GM12874 (cell line): ENCODE measurements at regions not wholly inside any gene's neighbourhood (a gene's known extent, or its start where the extent isn't known, plus 50 kb on each side); places are given as distances from the start of the nearest gene placed in this dataset.

Experiments used
- CTCF ChIP-seq: IDR thresholded peaks from 2 replicates; pipeline ENCODE4 v1.5.1; 2011; ENCODE audit warnings: low read depth, mild to moderate bottlenecking, control low read depth, low read length, moderate library complexity; ENCODE audit not compliant: insufficient read depth

GRCh38 chr6:72457738-72458137 lies 164.1 kb upstream of the KCNQ5 start:
- no peak for TF ChIP-seq CTCF

- no peak for TF ChIP-seq CTCF
Observed at GRCh38 chr6:72458521-72458920, 163.3 kb upstream of the KCNQ5 start.

DNA sequence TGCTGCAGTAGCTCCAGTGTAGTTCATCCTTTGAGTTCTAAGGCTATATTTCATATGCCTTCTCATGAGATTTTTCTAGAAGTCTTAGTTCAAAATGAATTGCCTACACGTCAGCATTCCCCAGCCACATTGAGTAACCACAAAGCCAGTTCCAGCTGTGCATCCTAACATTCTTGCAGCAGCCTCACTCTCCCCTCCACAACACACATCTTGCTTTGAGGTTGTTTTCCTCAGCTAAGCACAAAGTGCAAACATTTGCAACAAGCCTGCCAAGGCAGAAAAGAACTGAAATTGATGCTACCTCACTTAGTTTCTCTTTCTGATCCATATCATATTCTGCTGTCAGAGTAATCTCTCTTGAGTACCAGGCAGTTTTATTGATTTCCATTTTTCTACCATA lies 160.7 kb upstream of the KCNQ5 start:
- TF ChIP-seq CTCF = no peak

GRCh38 chr6:72464246-72464645 lies 157.6 kb upstream of the KCNQ5 start:
- TF ChIP-seq CTCF = no peak

DNA sequence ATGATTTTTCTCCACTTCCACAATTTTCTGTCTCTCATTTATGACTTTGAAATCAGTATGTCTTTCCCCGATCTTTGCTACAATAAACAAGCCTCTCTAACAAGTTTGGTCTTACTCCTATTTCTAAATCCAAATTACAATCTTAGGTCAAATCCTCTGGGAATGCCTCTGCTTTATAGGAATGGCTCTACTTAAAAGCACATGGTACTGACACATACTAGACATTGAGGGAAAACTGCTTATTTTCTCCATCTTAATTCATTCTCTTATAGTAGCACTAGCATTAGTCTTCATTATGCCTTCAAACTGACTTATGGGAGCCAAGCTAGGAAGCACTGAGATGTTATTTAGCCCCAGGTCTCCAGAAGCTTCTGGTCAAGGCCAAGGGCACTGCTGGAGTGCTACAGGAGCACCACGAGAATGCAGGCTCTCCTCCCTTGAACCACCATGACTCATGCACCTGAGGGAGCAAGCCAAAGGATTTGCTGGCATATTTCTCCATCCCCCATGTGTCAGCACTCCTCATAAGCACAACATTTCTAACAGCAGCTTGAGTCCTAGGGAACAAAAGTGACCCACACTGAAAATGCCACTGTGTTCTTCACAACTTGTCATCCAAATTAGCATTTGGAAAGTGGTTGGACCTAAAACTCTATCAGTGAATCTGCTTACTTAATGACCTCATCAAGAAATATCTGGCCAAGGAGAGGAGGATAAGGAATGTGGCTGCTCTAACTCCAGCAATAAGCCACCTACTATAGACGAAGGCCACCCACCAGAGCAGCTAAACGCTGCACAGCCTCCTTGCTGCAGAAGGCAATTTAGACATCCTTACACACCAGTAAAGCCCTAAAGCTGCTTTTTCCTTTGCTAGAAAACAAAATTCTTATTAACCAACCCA lies 156.8 kb upstream of the KCNQ5 start:
- TF ChIP-seq CTCF = no peak

DNA sequence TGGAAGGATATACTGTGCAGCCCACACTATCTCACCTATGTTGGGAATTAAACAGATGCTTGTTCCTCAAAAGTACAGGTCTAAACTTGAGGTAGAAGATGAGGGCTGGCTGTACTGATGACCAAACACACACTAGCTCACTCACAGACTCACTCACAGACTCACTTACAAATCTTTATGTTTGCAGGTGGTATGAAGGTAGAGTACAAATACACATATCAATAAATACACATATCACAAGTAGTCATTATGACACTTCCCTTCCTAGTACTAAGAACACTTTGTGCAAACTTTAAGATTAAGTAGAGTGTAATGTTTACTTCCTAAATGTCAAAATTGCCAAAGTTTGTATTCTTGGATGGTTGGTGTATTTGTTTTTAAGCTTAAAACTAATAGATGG lies 155.4 kb upstream of the KCNQ5 start:
- TF ChIP-seq CTCF = no peak

GRCh38 chr6:72466971-72467566 lies 154.8 kb upstream of the KCNQ5 start:
- no peak for TF ChIP-seq CTCF
